HTR-8/SVneo (cell line): ENCODE measurements at regions not wholly inside any gene's neighbourhood (a gene's known extent, or its start where the extent isn't known, plus 50 kb on each side); places are given as distances from the start of the nearest gene placed in this dataset.

Source experiments
- DNase-seq: peaks from one replicate; pipeline ENCODE4 v3.0.0; 2011; ENCODE audit warnings: low spot score, mixed read lengths; ENCODE audit not compliant: insufficient read length
- FAIRE-seq: peaks from 2 replicates; lab custom pipeline; 2011; peaks lifted over from hg19 to GRCh38; lab: Jason Lieb, UNC

DNA sequence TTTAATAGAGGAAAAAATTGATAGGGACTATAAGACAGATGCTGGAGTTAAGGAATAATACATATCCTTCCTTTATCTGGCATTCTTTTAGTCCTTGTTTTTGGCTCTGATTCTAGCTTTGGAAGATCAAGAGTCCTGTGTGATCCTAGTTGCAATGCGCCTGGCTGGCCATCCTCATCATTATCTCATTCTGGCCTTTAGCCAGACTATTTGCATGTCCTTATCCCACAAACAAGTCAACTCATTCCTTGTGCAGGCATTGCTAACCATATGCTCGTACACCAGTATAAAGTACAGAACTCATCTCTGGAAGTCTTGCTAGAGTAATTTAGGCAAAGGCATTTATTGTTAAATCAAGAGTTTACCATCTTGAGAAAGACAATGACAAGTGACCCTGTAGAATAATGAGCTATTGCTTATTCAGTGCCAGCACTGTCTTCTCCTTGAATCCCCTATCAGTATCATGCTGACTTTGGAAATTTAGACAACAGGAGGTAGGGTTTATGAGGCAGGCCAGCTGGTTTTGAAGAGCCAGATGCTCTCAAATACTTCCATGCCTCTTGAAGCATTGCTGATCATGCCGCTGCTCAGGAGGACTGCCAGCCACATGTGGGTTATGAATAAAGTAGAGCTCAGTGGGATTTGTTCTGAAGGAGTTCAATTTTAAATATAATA, 1730.3 kb upstream of the TENM3 start:
- no peak for FAIRE-seq

DNA sequence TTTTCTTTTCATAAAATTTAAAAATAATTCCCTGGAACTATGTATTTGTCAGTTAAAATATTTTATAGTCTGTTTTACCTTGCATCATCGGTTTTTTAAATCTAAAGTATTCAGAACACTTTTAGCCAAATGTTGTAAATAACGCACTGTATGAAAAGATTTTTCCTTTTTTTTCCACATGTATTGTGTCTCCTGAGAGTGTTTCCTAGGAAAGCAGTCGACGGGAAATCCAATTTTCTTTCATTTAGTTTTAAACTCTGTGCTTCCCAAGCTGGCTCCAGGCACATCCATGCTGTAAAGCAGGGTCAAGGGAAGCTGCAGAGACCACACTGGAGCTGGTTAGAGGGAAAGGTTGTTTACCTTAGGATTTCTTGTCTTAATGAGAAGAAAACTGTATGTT, 1724.3 kb upstream of the TENM3 start:
- DNase-seq: no peak
- no peak for FAIRE-seq

More for the DNA sequence above, 1730.3 kb upstream of the TENM3 start:
- no peak for DNase-seq

DNA sequence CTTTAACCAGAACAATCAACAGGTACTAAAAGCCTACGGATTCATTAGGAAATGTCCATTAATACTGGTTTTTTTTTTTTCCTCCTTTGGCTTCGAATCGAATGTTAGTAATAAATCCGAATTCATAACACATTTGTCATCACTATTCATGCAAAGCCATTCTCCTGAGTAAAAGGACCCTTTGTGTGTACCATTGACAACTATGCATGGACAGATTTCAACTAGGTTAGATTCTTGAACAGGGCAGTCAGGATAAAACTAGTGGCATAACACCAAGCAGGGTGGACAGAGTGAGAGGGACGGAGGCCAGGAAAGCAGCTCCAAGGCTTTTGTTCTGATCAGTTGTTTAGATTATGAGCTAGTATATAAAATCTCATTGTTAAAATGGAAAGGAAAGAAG, 1722.0 kb upstream of the TENM3 start:
- FAIRE-seq: no peak
- DNase-seq: no peak

GRCh38 chr4:180525523-180526077, 1717.6 kb upstream of the TENM3 start:
- FAIRE-seq (no peak), DNase-seq (no peak)

GRCh38 chr4:180528003-180528402, 1715.2 kb upstream of the TENM3 start:
- FAIRE-seq: no peak
- DNase-seq: no peak

GRCh38 chr4:180530787-180531186, 1712.4 kb upstream of the TENM3 start:
- DNase-seq (no peak), FAIRE-seq (no peak)

- no peak for DNase-seq
- FAIRE-seq: no peak
Measured at GRCh38 chr4:180532691-180533090, 1710.5 kb upstream of the TENM3 start.

GRCh38 chr4:180538384-180539057, 1704.7 kb upstream of the TENM3 start:
- no peak for FAIRE-seq
- no peak for DNase-seq

DNA sequence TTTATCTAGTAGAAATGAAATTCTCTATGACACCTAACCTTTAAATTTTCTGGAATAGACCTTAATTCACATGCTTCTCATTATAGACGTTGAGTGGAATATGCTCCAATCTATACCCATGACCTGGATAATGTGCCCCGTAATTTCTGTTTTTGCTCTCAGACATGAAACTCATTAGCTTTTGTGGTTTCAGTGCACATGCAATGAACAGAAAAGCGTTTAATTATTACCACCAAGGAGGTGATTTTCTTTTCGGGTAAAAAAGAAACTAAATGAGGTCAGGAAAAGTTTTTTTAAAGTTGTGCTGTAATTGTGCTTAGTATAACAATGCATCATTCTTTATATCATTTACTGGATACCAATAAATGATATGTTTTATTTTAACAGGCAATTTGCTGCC, 1703.9 kb upstream of the TENM3 start:
- no peak for FAIRE-seq
- no peak for DNase-seq

DNA sequence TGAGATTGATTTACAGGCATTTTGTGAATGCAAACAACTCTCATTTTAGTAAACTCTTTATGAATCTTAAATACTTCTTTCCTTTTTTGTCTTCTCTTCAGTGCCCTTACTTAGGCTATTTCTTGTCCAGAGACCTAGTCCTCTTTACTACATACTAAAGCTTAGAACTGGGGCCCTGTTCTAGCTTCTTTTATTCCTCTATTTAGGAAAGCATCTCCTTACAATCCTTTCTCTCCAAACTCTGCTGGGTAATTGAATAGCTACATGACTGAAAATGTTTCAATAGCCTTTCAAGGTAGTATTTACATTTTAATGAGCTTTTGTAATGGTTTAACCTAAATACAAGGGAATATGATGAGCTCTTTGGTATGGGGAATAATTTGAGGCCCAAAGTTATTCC, 1701.5 kb upstream of the TENM3 start:
- DNase-seq (no peak), FAIRE-seq (no peak)

- DNase-seq (peak; percentile 23), FAIRE-seq (no peak)
Measured at GRCh38 chr4:180542445-180543100, 1700.6 kb upstream of the TENM3 start.

- no peak for DNase-seq
- FAIRE-seq: no peak
Measured at GRCh38 chr4:180550106-180550505, 1693.1 kb upstream of the TENM3 start.

DNA sequence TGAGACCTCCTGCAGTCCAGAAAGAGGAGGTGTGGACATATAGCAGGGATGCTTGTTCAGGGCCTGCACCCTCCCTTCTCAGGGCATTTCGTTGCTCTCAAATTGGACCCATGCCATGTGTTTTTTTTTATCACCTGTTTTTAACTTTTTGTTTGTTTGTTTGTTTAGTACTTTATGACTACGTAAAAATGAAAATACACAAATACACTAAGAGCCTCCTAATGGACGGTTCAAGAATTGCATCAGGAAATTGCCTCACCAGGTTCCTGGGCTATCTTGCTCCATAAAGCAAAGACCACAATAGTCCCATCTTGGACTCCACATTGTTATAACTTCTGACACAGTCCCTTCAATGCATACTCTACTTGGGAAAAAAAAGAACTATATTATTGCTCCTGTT, 1685.9 kb upstream of the TENM3 start:
- FAIRE-seq: no peak
- no peak for DNase-seq

DNA sequence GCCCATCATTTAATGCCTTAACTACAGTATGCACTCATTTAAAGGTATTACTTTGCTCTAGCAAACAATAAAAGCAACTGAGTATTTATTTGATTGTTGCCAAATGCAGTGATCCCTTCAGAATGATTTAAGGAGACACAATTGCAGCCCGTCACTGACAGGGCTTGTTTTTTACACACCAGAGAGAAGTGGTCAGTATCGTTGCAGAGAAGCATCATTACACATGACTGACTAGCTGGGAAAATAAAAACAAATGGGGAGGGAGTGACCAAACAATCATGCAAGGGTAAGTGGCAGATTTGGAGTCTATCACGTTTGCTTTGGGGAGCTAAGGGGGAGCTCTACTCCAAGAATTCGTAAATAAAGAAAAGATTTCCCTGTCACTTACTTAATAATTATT, 1685.3 kb upstream of the TENM3 start:
- FAIRE-seq (no peak), DNase-seq (no peak)

- DNase-seq (no peak), FAIRE-seq (no peak)
Measured at GRCh38 chr4:180558427-180558826, 1684.8 kb upstream of the TENM3 start.

GRCh38 chr4:180560896-180561295, 1682.3 kb upstream of the TENM3 start:
- DNase-seq (peak; percentile 5), FAIRE-seq (no peak)

DNA sequence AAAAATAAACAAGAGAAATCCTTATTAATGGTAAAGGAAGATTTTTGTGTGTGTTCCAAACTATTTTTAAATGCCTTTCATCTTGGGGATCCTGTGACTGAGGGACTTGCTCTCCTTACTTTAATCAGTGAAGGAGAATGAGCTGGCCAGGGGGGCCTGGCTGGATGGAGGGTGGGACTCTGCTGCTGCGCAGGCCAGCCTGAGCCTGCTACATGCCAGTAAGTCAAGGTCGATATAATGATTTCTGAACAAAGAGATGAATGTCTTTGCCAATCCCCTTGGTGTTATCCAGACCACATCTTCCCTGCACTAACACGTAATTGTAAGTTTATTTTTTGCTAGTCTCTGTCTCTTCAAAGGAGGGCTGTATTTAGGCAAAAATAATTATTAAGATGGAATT, 1679.2 kb upstream of the TENM3 start:
- FAIRE-seq (no peak), DNase-seq (no peak)

DNA sequence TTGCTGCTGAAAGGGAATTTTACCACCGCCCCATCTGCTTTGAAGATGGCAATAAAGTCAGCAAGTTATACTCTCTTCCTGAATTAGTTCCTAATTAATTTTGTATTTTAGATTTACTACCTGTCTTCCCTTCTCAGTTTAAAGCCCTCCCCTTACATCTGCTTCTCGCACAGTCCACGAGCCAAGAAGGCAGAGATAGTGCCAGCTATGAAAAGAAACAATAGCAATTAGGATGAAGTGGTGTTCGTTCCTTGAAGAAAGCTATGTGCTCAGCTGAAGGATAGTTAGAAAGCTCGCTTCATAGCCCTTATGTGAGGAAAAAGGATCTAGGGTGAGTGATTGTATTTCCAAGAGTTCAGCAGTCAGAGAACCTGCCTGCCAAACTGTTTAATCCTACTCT, 1678.8 kb upstream of the TENM3 start:
- FAIRE-seq (no peak), DNase-seq (no peak)

- FAIRE-seq: peak; percentile 94
Measured at GRCh38 chr4:180565856-180566431, 1677.3 kb upstream of the TENM3 start.

DNA sequence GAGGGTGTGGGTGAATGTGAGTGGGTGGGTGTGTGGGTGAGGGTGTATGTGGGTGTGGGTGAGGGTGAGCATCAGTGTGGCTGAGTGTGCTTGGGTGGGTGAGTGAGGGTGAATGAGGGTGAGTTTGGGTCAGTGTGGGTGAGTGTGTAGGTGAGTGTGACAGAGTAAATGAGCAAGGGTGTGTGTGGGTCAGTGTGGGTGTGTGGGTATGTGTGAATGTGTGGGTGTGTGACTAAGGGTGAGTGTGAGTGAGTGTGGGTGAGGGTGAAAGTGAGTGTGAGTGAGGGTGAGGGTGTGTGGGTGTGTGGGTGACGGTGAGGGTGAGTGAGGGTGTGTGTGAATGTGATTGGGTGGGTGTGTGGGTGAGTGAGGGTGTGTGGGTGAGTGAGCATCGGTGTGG, 1676.7 kb upstream of the TENM3 start:
- DNase-seq: no peak
- no peak for FAIRE-seq

More at GRCh38 chr4:180565856-180566431, 1677.3 kb upstream of the TENM3 start:
- no peak for DNase-seq

- DNase-seq (no peak), FAIRE-seq (no peak)
Measured at GRCh38 chr4:180567080-180567479, 1676.1 kb upstream of the TENM3 start.
